KOPT-K1 (cell line): ENCODE measurements at regions not wholly inside any gene's neighbourhood (a gene's known extent, or its start where the extent isn't known, plus 50 kb on each side); places are given as distances from the start of the nearest gene placed in this dataset.

Source experiments
- H3K27ac ChIP-seq: fragments of 200-600 bp; sonication (generic); 2 replicates; pipeline ENCODE4 v1.5.1; 2016; ENCODE audit warnings: antibody characterized with exemption, mild to moderate bottlenecking, low read depth, low read length; ENCODE audit not compliant: poor library complexity, severe bottlenecking
- H3K36me3 ChIP-seq: fragments of 200-600 bp; sonication (generic); 2 replicates; pipeline ENCODE4 v1.5.1; 2017; ENCODE audit warnings: antibody characterized with exemption, mild to moderate bottlenecking, low read length, moderate library complexity; ENCODE audit not compliant: insufficient read depth
- H3K9me3 ChIP-seq: fragments of 200-600 bp; sonication (generic); 2 replicates; pipeline ENCODE4 v1.5.1; 2017; ENCODE audit warnings: antibody characterized with exemption, low read length, mild to moderate bottlenecking; ENCODE audit not compliant: insufficient read depth, poor library complexity, severe bottlenecking

GRCh38 chr12:115750340-115750739 is 527.2 kb downstream of the MED13L start:
- no peaks in the 10 kb centered on the region for H3K9me3 ChIP-seq
- H3K27ac ChIP-seq = no peak overlapping the region
- no peaks in the 10 kb centered on the region for H3K36me3 ChIP-seq

GRCh38 chr12:115749071-115749841 is 528.2 kb downstream of the MED13L start:
- no peaks in the 10 kb centered on the region for H3K9me3 ChIP-seq
- H3K27ac ChIP-seq = no peak overlapping the region
- H3K36me3 ChIP-seq = no peaks in the 10 kb centered on the region

- H3K27ac ChIP-seq = no peak overlapping the region
- H3K9me3 ChIP-seq = no peaks in the 10 kb centered on the region
Observed at GRCh38 chr12:115740586-115741155, 536.8 kb downstream of the MED13L start.

GRCh38 chr12:115737895-115738294 is 539.6 kb downstream of the MED13L start:
- H3K36me3 ChIP-seq = no peaks in the 10 kb centered on the region
- no peaks in the 10 kb centered on the region for H3K9me3 ChIP-seq
- H3K27ac ChIP-seq = no peak overlapping the region

More at GRCh38 chr12:115740586-115741155, 536.8 kb downstream of the MED13L start:
- no peaks in the 10 kb centered on the region for H3K36me3 ChIP-seq

- Histone ChIP-seq H3K36me3 (no peaks in the 10 kb centered on the region), H3K9me3 (no peaks in the 10 kb centered on the region), H3K27ac (no peak overlapping the region)
Observed at GRCh38 chr12:115736360-115736759, 541.1 kb downstream of the MED13L start.

- H3K27ac ChIP-seq = no peak overlapping the region
- no peaks in the 10 kb centered on the region for H3K36me3 ChIP-seq
- no peaks in the 10 kb centered on the region for H3K9me3 ChIP-seq
Observed at GRCh38 chr12:115730975-115731541, 546.4 kb downstream of the MED13L start.

GRCh38 chr12:115726691-115727090 is 550.8 kb downstream of the MED13L start:
- Histone ChIP-seq H3K27ac (no peak overlapping the region), H3K9me3 (no peaks in the 10 kb centered on the region), H3K36me3 (no peaks in the 10 kb centered on the region)

- no peaks in the 10 kb centered on the region for H3K9me3 ChIP-seq
- no peak overlapping the region for H3K27ac ChIP-seq
- no peaks in the 10 kb centered on the region for H3K36me3 ChIP-seq
Observed at GRCh38 chr12:115722181-115722580, 555.3 kb downstream of the MED13L start.

- Histone ChIP-seq H3K27ac (no peak overlapping the region), H3K36me3 (no peaks in the 10 kb centered on the region), H3K9me3 (no peaks in the 10 kb centered on the region)
Observed at GRCh38 chr12:115716551-115716950, 560.9 kb downstream of the MED13L start.

- H3K36me3 ChIP-seq = no peaks in the 10 kb centered on the region
- H3K9me3 ChIP-seq = no peaks in the 10 kb centered on the region
- no peak overlapping the region for H3K27ac ChIP-seq
Observed at GRCh38 chr12:115712676-115713075, 564.8 kb downstream of the MED13L start.

- Histone ChIP-seq H3K27ac (no peak overlapping the region), H3K9me3 (no peaks in the 10 kb centered on the region), H3K36me3 (no peaks in the 10 kb centered on the region)
Observed at GRCh38 chr12:115710104-115710564, 567.4 kb downstream of the MED13L start.

- H3K27ac ChIP-seq = no peak overlapping the region
- H3K36me3 ChIP-seq = no peaks in the 10 kb centered on the region
- no peaks in the 10 kb centered on the region for H3K9me3 ChIP-seq
Observed at GRCh38 chr12:115709540-115710011, 567.9 kb downstream of the MED13L start.

GRCh38 chr12:115708801-115709200 is 568.7 kb downstream of the MED13L start:
- no peaks in the 10 kb centered on the region for H3K36me3 ChIP-seq
- H3K9me3 ChIP-seq = no peaks in the 10 kb centered on the region
- H3K27ac ChIP-seq = no peak overlapping the region

GRCh38 chr12:115700896-115701465 is 576.5 kb downstream of the MED13L start:
- Histone ChIP-seq H3K9me3 (no peaks in the 10 kb centered on the region), H3K36me3 (no peaks in the 10 kb centered on the region), H3K27ac (no peak overlapping the region)

- Histone ChIP-seq H3K9me3 (no peaks in the 10 kb centered on the region), H3K27ac (no peak overlapping the region), H3K36me3 (no peaks in the 10 kb centered on the region)
Observed at GRCh38 chr12:115700081-115700480, 577.4 kb downstream of the MED13L start.
